Cardiac fibroblast (primary cell): ENCODE measurements at regions not wholly inside any gene's neighbourhood (a gene's known extent, or its start where the extent isn't known, plus 50 kb on each side); places are given as distances from the start of the nearest gene placed in this dataset.
A peak's percentile ranks its signal among the peaks of the same experiment; 100 is the strongest.

Experiments
- DNase-seq, 2 donors: peaks; one replicate each; pipeline versions ENCODE4 v3.0.0 to v3.0.0-alpha.2; 2010; ENCODE audit warnings: low read depth in 2 of 2
- H3K4me3 ChIP-seq, 2 donors: replicated peaks in 1 of 2; 1 replicate in 1 of 2; 2 replicates in 1 of 2; pipeline ENCODE4 v1.5.1; 2011; ENCODE audit warnings: low read depth in 2 of 2, low read length in 2 of 2, mild to moderate bottlenecking in 2 of 2, moderate library complexity in 1 of 2
- CTCF ChIP-seq: IDR thresholded peaks from one replicate; pipeline ENCODE4 v1.5.1; 2011; ENCODE audit warnings: low read depth, mild to moderate bottlenecking, low read length, inconsistent platforms

DNA sequence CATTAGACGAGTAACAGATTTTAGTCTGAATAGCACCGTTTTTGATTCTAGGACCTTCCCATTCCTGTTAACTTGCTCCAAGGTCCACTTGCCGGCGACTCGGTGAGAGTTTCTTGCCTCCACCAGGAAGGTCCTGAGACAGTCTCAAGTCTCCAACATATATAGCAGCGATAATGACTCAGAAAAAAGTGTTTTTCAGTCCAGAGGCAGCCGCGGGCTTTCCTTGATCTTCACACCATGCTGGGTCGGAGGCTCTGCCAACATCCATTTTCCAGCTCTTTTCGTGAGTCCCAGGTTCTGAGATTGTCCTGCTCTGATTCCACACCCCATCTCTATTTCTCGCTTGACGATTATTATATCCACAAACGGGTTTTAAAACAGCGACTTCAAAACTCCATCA is 170.5 kb downstream of the GPX5 start:
- no peak for TF ChIP-seq CTCF
- peak in 1 of 2 donors; percentile 46 for DNase-seq
- peak overlapping the region in 1 of 2 donors; percentile 40 for H3K4me3 ChIP-seq

DNA sequence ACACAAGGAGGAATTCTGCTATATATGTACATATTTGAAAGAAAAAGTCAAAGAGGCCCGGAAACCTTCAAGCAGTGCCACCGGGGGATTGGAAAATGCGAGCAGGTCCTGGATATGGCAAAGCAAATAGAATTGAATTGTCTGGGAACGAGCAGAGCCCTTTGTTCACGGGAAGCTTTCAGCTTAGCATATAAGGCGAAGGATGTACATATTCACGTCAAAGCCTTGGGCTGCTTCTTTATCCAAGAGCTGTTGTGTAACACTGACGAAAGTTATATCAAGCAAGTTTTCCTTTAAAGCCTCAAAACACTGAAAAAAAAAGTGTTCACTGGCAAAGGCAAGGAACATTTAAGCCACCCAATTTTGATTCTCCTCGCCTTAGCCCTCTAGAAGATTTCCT is 171.0 kb downstream of the GPX5 start:
- peak overlapping the region in 1 of 2 donors; percentile 40 for H3K4me3 ChIP-seq
- no peak for TF ChIP-seq CTCF
- no peak for DNase-seq

DNA sequence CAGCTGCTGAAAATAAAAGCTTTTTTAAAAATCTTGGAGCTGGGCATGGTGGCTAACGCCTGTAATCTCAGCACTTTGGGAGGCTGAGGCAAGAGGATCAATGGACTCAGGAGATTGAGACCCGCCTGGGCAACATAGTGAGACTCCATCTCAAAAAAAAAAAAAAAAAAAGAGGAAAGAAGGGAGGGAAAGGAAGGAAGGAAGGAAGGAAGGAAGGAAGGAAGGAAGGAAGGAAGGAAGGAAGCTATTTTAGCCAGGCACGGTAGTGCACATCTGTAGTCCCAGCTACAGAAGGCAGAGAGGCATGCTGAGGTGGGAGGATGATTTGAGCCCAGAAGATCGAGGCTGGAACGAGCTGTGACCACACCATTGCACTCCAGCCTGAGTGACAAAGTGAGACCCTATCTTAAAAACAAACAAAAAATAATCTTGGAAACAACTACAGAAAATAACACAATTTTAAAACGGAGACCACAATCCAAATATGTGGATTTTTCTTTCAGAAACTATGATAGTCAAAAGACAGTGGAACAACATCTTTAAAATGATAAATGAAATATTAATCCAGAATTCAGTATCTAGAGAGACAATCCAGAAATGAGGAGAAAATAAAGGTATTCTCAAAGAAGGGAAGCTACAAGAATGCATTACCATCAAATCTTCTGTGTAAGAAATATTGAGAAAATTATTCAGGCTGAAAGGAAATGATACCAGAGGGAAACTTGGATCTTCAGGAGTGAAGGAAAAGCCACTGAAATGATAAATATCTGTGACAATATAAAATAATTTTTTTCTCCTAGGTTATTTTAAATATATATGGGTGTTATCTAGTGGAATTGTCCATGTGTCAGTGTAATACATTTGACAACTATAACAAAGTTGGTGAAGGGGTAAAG is 182.0 kb downstream of the GPX5 start:
- TF ChIP-seq CTCF, result no peak
- DNase-seq, result no peak
- no peak overlapping the region for H3K4me3 ChIP-seq

DNA sequence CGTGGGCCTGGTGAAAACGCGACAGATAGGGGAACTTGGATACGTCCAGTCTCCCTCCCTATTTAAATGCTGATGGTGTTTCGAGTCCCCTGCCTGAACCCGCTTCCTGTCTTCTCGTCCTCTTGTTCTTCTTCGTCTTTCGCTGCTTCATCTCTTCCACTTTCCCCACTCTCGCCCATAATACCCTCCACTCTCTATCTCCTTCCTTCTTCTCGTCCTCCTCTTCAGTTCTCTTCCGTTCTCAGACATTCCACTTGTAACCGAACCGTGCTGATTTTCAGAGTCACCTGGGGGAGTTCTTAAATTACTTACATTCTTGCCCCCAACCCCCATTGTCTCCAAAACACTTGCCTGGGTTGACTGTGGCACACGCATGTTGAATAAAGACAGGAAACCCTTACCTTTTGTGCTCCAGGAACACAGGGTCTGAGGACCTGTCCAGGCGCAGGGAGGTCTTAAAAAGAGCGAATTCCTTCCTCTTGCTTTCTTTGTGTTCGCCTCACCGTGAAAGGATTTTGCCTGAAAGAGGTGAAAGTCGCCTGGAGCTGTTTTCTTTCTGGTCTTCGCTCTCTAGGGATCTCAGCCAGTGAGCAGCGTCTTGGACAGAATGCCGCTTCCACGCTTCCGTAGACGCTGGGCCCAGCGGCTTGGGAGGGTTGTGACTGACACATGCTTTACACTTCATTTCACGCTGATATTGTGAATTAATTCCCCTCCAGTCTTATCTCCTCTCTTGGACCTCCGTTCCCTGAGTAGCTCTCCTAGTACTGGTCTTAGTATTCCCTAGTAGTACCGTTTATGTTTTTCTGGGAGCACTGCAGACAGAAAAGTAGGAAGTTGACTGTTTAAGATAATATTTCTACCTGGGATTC is 184.0 kb downstream of the GPX5 start:
- no peak for TF ChIP-seq CTCF
- peak overlapping the region; percentile 19 to 52 for H3K4me3 ChIP-seq
- peak in 1 of 2 donors; percentile 22 for DNase-seq

GRCh38 chr6:28710466-28711191 is 184.9 kb downstream of the GPX5 start:
- H3K4me3 ChIP-seq, result peak overlapping the region in 1 of 2 donors; percentile 52
- no peak for TF ChIP-seq CTCF
- peak; percentile 25 to 90 for DNase-seq

GRCh38 chr6:28711325-28711724 is 185.6 kb downstream of the GPX5 start:
- no peak for DNase-seq
- H3K4me3 ChIP-seq, result no peak overlapping the region
- TF ChIP-seq CTCF, result no peak
